ENCODE measurements at regions not wholly inside any gene's neighbourhood (a gene's known extent, or its start where the extent isn't known, plus 50 kb on each side); places are given as distances from the start of the nearest gene placed in this dataset.

DNA sequence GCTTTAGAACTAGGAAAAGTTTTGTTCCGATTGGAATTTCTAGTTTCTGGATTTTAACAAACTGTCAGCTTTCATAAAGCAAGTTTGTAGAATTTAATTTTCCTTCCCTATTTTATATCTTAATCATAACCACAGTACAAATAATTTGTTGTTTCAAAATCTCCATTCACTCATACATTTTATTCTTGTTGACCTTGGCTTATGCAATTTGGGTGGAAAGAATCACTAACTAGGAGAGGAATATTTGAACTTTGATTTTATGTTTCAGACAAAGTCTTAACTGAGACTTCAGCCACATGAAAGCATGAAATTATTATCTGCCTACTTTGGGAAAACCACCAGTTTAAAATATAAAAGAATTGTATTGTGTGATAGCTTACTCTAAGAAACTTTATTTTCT lies 427.9 kb downstream of the SPRY1 start:
- Mint-ChIP-seq H3K4me1 (ENCODE audit: low read depth) (peaks cover 72% of the 10 kb centered on the region), H3K27me3 (ENCODE audit: insufficient read depth) (no peaks in the 10 kb centered on the region), H3K36me3 (ENCODE audit: low read depth) (peaks cover 16% of the 10 kb centered on the region), H3K4me3 (no peak overlapping the region), H3K9me3 (peaks cover 8% of the 10 kb centered on the region), H3K27ac (no peak overlapping the region)
- TF ChIP-seq, protein P1, sequence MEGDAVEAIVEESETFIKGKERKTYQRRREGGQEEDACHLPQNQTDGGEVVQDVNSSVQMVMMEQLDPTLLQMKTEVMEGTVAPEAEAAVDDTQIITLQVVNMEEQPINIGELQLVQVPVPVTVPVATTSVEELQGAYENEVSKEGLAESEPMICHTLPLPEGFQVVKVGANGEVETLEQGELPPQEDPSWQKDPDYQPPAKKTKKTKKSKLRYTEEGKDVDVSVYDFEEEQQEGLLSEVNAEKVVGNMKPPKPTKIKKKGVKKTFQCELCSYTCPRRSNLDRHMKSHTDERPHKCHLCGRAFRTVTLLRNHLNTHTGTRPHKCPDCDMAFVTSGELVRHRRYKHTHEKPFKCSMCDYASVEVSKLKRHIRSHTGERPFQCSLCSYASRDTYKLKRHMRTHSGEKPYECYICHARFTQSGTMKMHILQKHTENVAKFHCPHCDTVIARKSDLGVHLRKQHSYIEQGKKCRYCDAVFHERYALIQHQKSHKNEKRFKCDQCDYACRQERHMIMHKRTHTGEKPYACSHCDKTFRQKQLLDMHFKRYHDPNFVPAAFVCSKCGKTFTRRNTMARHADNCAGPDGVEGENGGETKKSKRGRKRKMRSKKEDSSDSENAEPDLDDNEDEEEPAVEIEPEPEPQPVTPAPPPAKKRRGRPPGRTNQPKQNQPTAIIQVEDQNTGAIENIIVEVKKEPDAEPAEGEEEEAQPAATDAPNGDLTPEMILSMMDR (IDR thresholded peaks at IDR 0.05), result no peak
- DNase-seq, result no peak

DNA sequence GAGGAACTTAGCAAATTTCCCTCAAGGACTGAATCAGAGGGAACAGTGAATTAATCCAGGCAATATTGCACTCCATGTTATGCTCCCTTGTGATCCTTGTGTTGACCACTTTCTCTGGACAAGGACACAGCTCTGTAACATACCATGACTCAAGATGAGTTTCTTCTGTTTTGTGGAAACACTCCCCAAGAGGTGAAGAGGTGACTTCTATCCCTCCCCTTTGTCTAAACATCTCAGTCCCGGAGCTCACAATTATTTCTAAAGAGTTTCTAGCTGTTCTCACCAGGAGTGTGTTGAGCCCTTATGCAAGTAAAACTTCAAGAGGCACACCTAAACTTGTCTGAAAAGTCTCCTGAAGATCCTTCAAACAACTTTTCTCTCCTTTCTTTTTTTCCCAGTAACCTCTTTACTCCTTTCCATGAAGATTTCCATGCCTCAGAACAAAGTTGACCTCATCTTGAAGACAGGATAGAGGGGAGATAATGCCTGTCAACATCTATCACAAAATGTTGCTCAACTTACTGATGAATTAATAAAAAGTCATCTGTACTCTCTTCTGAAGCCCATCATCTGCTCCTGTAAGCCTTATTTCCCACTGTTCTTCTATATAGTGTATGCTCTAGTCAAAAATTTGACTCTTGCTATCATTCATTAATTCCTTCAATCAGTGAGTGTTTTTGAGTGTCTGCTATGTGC lies 429.1 kb downstream of the SPRY1 start:
- no peaks in the 10 kb centered on the region for H3K27me3 Mint-ChIP-seq (ENCODE audit: insufficient read depth)

DNA sequence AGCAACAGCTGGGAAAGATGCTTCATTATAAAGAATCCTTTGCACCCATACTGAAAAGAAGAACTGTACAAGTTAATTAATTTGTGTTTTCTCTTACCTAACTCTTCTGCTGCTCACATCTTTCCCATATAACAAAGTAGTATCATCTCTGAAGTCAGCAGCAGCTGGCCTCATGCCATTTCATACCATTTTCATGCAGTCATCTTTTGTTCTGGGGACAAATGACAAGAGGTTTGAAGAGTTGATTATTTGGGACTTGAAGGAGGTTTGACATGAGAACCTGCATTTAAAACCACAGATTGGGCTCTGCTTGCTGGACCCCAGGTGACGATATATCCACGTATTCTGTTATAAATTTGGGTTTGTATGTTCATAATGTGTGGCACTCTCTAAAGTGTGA lies 430.3 kb downstream of the SPRY1 start:
- peaks cover 18% of the 10 kb centered on the region for H3K36me3 Mint-ChIP-seq (ENCODE audit: low read depth)
- no peak overlapping the region for H3K4me3 Mint-ChIP-seq
- H3K4me1 Mint-ChIP-seq (ENCODE audit: low read depth), result peaks cover 80% of the 10 kb centered on the region
- DNase-seq, result peak; percentile 59
- H3K27ac Mint-ChIP-seq, result no peak overlapping the region
- peaks cover 8% of the 10 kb centered on the region for H3K9me3 Mint-ChIP-seq
- no peaks in the 10 kb centered on the region for H3K27me3 Mint-ChIP-seq (ENCODE audit: insufficient read depth)
- TF ChIP-seq, protein P1 (IDR thresholded peaks at IDR 0.05), result no peak

More for the DNA sequence above, 429.1 kb downstream of the SPRY1 start:
- Mint-ChIP-seq H3K36me3 (ENCODE audit: low read depth) (peaks cover 18% of the 10 kb centered on the region), H3K27ac (peak overlapping the region; percentile 56), H3K4me1 (ENCODE audit: low read depth) (peaks cover 72% of the 10 kb centered on the region), H3K9me3 (peaks cover 8% of the 10 kb centered on the region), H3K4me3 (peak overlapping the region; percentile 37)
- TF ChIP-seq, protein P1 (IDR thresholded peaks at IDR 0.05), result no peak
- DNase-seq, result peak; percentile 57

DNA sequence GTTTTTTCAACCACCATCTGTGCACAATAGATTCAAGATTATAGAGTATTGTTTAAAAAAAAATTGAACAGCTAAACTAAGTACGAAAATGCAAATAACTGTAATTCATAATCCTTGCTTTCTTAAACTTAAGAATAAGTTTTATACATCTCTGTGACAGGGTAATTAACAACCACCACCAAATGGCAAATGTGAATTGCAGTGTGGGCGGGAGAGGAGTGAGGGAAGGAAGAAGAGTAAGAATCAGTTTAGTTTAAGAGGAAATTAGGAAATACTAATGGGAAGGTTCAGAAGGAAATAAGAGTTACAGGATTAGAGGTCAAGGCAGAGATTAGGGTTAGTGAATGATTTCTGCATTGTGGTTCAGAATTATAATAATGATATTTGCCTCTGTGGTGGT lies 430.9 kb downstream of the SPRY1 start:
- Mint-ChIP-seq H3K4me1 (ENCODE audit: low read depth) (peaks cover 80% of the 10 kb centered on the region), H3K27me3 (ENCODE audit: insufficient read depth) (no peaks in the 10 kb centered on the region), H3K4me3 (no peak overlapping the region), H3K36me3 (ENCODE audit: low read depth) (peaks cover 18% of the 10 kb centered on the region), H3K9me3 (peaks cover 8% of the 10 kb centered on the region), H3K27ac (no peak overlapping the region)
- no peak for DNase-seq
- TF ChIP-seq, protein P1 (IDR thresholded peaks at IDR 0.05), result no peak

DNA sequence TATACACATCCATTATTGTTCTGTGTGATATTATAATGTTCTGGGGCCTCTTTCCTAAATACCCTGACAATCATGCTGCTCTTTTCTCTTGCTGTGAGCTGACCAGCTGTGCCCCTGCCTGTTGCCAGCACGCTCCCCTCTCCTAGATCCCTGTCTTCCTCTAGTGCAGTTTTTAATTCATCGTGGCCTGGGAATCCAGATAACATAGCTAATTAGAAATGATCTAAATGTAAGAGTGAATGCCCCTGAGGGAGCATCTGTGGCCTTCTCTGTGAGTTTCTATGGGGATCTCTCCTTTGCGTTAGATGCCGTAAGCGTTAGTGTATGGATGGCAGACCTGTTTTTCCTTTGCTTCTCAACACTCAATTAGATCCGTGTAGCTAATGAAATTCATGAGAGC lies 434.3 kb downstream of the SPRY1 start:
- H3K4me1 Mint-ChIP-seq (ENCODE audit: low read depth), result peaks cover 85% of the 10 kb centered on the region
- H3K9me3 Mint-ChIP-seq, result peaks cover 13% of the 10 kb centered on the region; the same call in 1 of the 2 replicates
- no peaks in the 10 kb centered on the region for H3K27me3 Mint-ChIP-seq (ENCODE audit: insufficient read depth)
- no peak for DNase-seq
- H3K4me3 Mint-ChIP-seq, result no peak overlapping the region
- H3K36me3 Mint-ChIP-seq (ENCODE audit: low read depth), result peaks cover 18% of the 10 kb centered on the region
- H3K27ac Mint-ChIP-seq, result peak overlapping the region; percentile 90
- TF ChIP-seq, protein P1 (IDR thresholded peaks at IDR 0.05), result no peak
